Testis (tissue), 2 donors: ENCODE measurements at regions not wholly inside any gene's neighbourhood (a gene's known extent, or its start where the extent isn't known, plus 50 kb on each side); places are given as distances from the start of the nearest gene placed in this dataset.

ENCODE experiments used
- CTCF ChIP-seq, 3 experiments: fragments of 450-650 bp in 2 of 3; fragments of 200-600 bp in 1 of 3; sonication (generic) in 1 of 3; IDR thresholded peaks; one replicate each; pipeline ENCODE4 v1.5.1; 2016 to 2019; ENCODE audit warnings: antibody characterized with exemption in 3 of 3, mild to moderate bottlenecking in 2 of 3, moderate library complexity in 1 of 3
- POLR2A ChIP-seq: fragments of 450-650 bp; IDR thresholded peaks from one replicate; pipeline ENCODE4 v1.6.1; 2017; ENCODE audit warnings: antibody characterized with exemption, mild to moderate bottlenecking, moderate library complexity

GRCh38 chr15:69718436-69718835 lies 265.8 kb downstream of the RPLP1 start:
- TF ChIP-seq POLR2A (no peak), CTCF (IDR thresholded peaks at IDR 0.05) (no peak)
